ENCODE measurements at regions not wholly inside any gene's neighbourhood (a gene's known extent, or its start where the extent isn't known, plus 50 kb on each side); places are given as distances from the start of the nearest gene placed in this dataset.

DNA sequence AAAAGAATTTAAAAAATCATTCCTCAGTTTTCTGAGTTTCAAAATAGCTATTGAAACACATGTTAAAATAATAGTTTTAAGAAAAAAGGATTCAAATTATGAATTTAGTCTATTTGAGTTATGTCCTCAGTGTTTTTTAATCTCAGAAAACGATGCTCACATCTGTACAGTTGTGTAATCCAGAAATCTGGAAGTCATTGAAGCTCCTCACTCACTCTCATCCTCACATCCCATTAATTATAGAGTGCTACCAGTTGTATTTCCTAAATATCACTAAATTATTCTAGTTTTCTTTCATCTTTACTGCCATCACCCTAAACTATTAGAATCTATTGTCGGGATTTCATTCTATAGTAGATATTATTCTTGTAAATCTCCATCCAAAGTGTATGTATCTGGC is 234.7 kb upstream of the RIMS1 start:
- DNase-seq (ENCODE audit: low spot score): no peak
- Histone ChIP-seq H3K4me2 (no peak overlapping the region), H2AFZ (replicated peaks) (no peak overlapping the region), H3K4me3 (no peak overlapping the region), H3K79me2 (ENCODE audit: low read depth) (no peaks in the 10 kb centered on the region), H3K27me3 (no peaks in the 10 kb centered on the region), H3K36me3 (no peaks in the 10 kb centered on the region), H3F3A (ENCODE audit: low read depth) (no peaks in the 10 kb centered on the region), H4K20me1 (ENCODE audit: low read depth) (no peaks in the 10 kb centered on the region), H3K27ac (no peak overlapping the region), H3K9ac (no peak overlapping the region), H3K9me3 (ENCODE audit: low read depth) (no peaks in the 10 kb centered on the region), H3K4me1 (no peaks in the 10 kb centered on the region)
- no peak overlapping the region for H3K27ac Mint-ChIP-seq
- TF ChIP-seq EZH2phosphoT487 (IDR thresholded peaks at IDR 0.05) (no peak), EZH2 (IDR thresholded peaks at IDR 0.05) (no peak)
- TF ChIP-seq, protein P1, sequence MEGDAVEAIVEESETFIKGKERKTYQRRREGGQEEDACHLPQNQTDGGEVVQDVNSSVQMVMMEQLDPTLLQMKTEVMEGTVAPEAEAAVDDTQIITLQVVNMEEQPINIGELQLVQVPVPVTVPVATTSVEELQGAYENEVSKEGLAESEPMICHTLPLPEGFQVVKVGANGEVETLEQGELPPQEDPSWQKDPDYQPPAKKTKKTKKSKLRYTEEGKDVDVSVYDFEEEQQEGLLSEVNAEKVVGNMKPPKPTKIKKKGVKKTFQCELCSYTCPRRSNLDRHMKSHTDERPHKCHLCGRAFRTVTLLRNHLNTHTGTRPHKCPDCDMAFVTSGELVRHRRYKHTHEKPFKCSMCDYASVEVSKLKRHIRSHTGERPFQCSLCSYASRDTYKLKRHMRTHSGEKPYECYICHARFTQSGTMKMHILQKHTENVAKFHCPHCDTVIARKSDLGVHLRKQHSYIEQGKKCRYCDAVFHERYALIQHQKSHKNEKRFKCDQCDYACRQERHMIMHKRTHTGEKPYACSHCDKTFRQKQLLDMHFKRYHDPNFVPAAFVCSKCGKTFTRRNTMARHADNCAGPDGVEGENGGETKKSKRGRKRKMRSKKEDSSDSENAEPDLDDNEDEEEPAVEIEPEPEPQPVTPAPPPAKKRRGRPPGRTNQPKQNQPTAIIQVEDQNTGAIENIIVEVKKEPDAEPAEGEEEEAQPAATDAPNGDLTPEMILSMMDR (IDR thresholded peaks at IDR 0.05): no peak
- no peaks in the 10 kb centered on the region for H3K36me3 Mint-ChIP-seq
- no peak overlapping the region for H3K4me3 Mint-ChIP-seq
- H3K9me3 Mint-ChIP-seq: no peaks in the 10 kb centered on the region
- H3K4me1 Mint-ChIP-seq: no peaks in the 10 kb centered on the region
- peaks cover 2% of the 10 kb centered on the region for H3K27me3 Mint-ChIP-seq (ENCODE audit: insufficient read depth, low read depth)

DNA sequence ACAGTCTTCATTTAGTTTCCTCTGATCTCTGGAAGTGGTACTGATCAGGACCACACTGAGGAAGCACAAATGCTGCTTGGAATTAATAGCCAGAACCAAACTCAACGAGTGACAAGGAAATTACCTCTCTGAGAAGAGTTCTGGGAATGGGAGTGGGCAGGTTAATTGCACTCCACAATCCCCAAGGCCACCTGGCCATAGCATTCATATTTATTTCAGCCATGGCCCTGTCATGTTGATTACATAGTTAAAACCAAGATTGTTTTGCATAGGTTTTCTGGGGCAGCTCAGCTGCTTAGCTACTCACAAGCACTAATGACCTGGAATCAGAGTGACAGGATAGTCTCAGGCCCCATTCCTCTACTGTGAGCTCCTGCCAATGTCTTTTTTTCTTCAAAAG is 230.2 kb upstream of the RIMS1 start:
- Mint-ChIP-seq H3K4me3 (no peak overlapping the region), H3K4me1 (peaks cover 3% of the 10 kb centered on the region), H3K36me3 (no peaks in the 10 kb centered on the region), H3K27ac (no peak overlapping the region), H3K27me3 (ENCODE audit: insufficient read depth, low read depth) (peaks cover under 1% of the 10 kb centered on the region), H3K9me3 (no peaks in the 10 kb centered on the region)
- no peaks in the 10 kb centered on the region for H3K36me3 ChIP-seq
- no peak overlapping the region for H3K9ac ChIP-seq
- no peaks in the 10 kb centered on the region for H3K4me1 ChIP-seq
- no peak overlapping the region for H3K4me3 ChIP-seq
- DNase-seq (ENCODE audit: low spot score): no peak
- no peaks in the 10 kb centered on the region for H4K20me1 ChIP-seq (ENCODE audit: low read depth)
- no peaks in the 10 kb centered on the region for H3F3A ChIP-seq (ENCODE audit: low read depth)
- TF ChIP-seq EZH2phosphoT487 (IDR thresholded peaks at IDR 0.05) (no peak), EZH2 (IDR thresholded peaks at IDR 0.05) (no peak)
- TF ChIP-seq, protein P1 (IDR thresholded peaks at IDR 0.05): no peak
- H3K79me2 ChIP-seq (ENCODE audit: low read depth): no peaks in the 10 kb centered on the region
- H3K27me3 ChIP-seq: no peaks in the 10 kb centered on the region
- H3K27ac ChIP-seq: no peak overlapping the region
- H3K4me2 ChIP-seq: no peak overlapping the region
- no peak overlapping the region for H2AFZ ChIP-seq (replicated peaks)
- H3K9me3 ChIP-seq (ENCODE audit: low read depth): no peaks in the 10 kb centered on the region

GRCh38 chr6:71665931-71666330 is 220.4 kb upstream of the RIMS1 start:
- Histone ChIP-seq H3K4me1 (no peaks in the 10 kb centered on the region), H3K27ac (no peak overlapping the region), H3F3A (ENCODE audit: low read depth) (no peaks in the 10 kb centered on the region), H2AFZ (replicated peaks) (no peak overlapping the region), H3K79me2 (ENCODE audit: low read depth) (no peaks in the 10 kb centered on the region), H3K9me3 (ENCODE audit: low read depth) (no peaks in the 10 kb centered on the region), H4K20me1 (ENCODE audit: low read depth) (no peaks in the 10 kb centered on the region), H3K4me2 (no peak overlapping the region), H3K27me3 (no peaks in the 10 kb centered on the region), H3K4me3 (no peak overlapping the region), H3K36me3 (no peaks in the 10 kb centered on the region), H3K9ac (no peak overlapping the region)
- Mint-ChIP-seq H3K9me3 (peaks cover 4% of the 10 kb centered on the region), H3K36me3 (no peaks in the 10 kb centered on the region), H3K4me3 (no peak overlapping the region), H3K4me1 (no peaks in the 10 kb centered on the region), H3K27ac (no peak overlapping the region), H3K27me3 (ENCODE audit: insufficient read depth, low read depth) (no peaks in the 10 kb centered on the region)
- TF ChIP-seq, protein P1 (IDR thresholded peaks at IDR 0.05): no peak
- TF ChIP-seq EZH2 (IDR thresholded peaks at IDR 0.05): no peak
- TF ChIP-seq EZH2phosphoT487 (IDR thresholded peaks at IDR 0.05): no peak
- no peak for DNase-seq (ENCODE audit: low spot score)

GRCh38 chr6:71672876-71673275 is 213.5 kb upstream of the RIMS1 start:
- no peaks in the 10 kb centered on the region for H3K4me1 ChIP-seq
- H3K4me3 ChIP-seq: no peak overlapping the region
- H3K9ac ChIP-seq: no peak overlapping the region
- H3K27me3 Mint-ChIP-seq (ENCODE audit: insufficient read depth, low read depth): no peaks in the 10 kb centered on the region
- H3K9me3 ChIP-seq (ENCODE audit: low read depth): no peaks in the 10 kb centered on the region
- no peak for TF ChIP-seq EZH2phosphoT487 (IDR thresholded peaks at IDR 0.05)
- TF ChIP-seq, protein P1 (IDR thresholded peaks at IDR 0.05): no peak
- no peak for TF ChIP-seq EZH2 (IDR thresholded peaks at IDR 0.05)
- no peaks in the 10 kb centered on the region for H3K4me1 Mint-ChIP-seq
- no peak overlapping the region for H3K4me2 ChIP-seq
- H3K4me3 Mint-ChIP-seq: no peak overlapping the region
- H3K27ac ChIP-seq: no peak overlapping the region
- H3K36me3 ChIP-seq: no peaks in the 10 kb centered on the region
- no peak overlapping the region for H3K27ac Mint-ChIP-seq
- H2AFZ ChIP-seq (replicated peaks): no peak overlapping the region
- H3F3A ChIP-seq (ENCODE audit: low read depth): no peaks in the 10 kb centered on the region
- H3K27me3 ChIP-seq: no peaks in the 10 kb centered on the region
- no peaks in the 10 kb centered on the region for H4K20me1 ChIP-seq (ENCODE audit: low read depth)
- DNase-seq (ENCODE audit: low spot score): no peak
- no peaks in the 10 kb centered on the region for H3K79me2 ChIP-seq (ENCODE audit: low read depth)
- no peaks in the 10 kb centered on the region for H3K9me3 Mint-ChIP-seq
- H3K36me3 Mint-ChIP-seq: no peaks in the 10 kb centered on the region

All from neural progenitor cell (in vitro differentiated cells).